Neural progenitor cell (in vitro differentiated cells): ENCODE measurements at regions not wholly inside any gene's neighbourhood (a gene's known extent, or its start where the extent isn't known, plus 50 kb on each side); places are given as distances from the start of the nearest gene placed in this dataset.

Experiments
- DNase-seq: peaks from one replicate; pipeline ENCODE4 v3.0.0-alpha.2; 2016; ENCODE audit warnings: low spot score
- H2AFZ ChIP-seq: fragments of 200-600 bp; sonication (generic); replicated peaks from 2 replicates; pipeline ENCODE4 v1.6.1; 2016; ENCODE audit warnings: antibody characterized with exemption
- H3F3A ChIP-seq: fragments of 200-600 bp; sonication (generic); 2 replicates; pipeline ENCODE4 v1.6.1; 2016; ENCODE audit warnings: antibody characterized with exemption, low read depth
- H3K27ac ChIP-seq: fragments of 200-600 bp; sonication (generic); 2 replicates; pipeline ENCODE4 v1.5.1; 2016; ENCODE audit warnings: mild to moderate bottlenecking
- H3K27me3 ChIP-seq: fragments of 200-600 bp; sonication (generic); 2 replicates; pipeline ENCODE4 v1.6.1; 2016; ENCODE audit warnings: mild to moderate bottlenecking, moderate library complexity
- H3K36me3 ChIP-seq: fragments of 200-600 bp; sonication (generic); 2 replicates; pipeline ENCODE4 v1.5.1; 2016
- H3K4me1 ChIP-seq: fragments of 200-600 bp; sonication (generic); 2 replicates; pipeline ENCODE4 v1.6.1; 2016; ENCODE audit warnings: mixed run types
- H3K4me2 ChIP-seq: fragments of 200-600 bp; sonication (generic); 2 replicates; pipeline ENCODE4 v1.6.1; 2016
- H3K4me3 ChIP-seq: fragments of 200-600 bp; sonication (generic); 2 replicates; pipeline ENCODE4 v1.5.1; 2016
- H3K79me2 ChIP-seq: fragments of 200-600 bp; sonication (generic); 2 replicates; pipeline ENCODE4 v1.6.1; 2016; ENCODE audit warnings: low read depth
- H3K9ac ChIP-seq: fragments of 200-600 bp; sonication (generic); 2 replicates; pipeline ENCODE4 v1.6.1; 2016
- H3K9me3 ChIP-seq: fragments of 200-600 bp; sonication (generic); 2 replicates; pipeline ENCODE4 v1.5.1; 2016; ENCODE audit warnings: low read depth
- H4K20me1 ChIP-seq: fragments of 200-600 bp; sonication (generic); 2 replicates; pipeline ENCODE4 v1.6.1; 2016; ENCODE audit warnings: low read depth
- H3K27ac Mint-ChIP-seq: 3 replicates; pipeline ENCODE4 v1.8.0; 2021; ENCODE audit warnings: mixed read lengths
- H3K27me3 Mint-ChIP-seq: 2 replicates; pipeline ENCODE4 v1.8.0; 2022; ENCODE audit warnings: low read depth, mild to moderate bottlenecking, inconsistent platforms, moderate library complexity, mixed read lengths; ENCODE audit not compliant: insufficient read depth
- H3K36me3 Mint-ChIP-seq: 3 replicates; pipeline ENCODE4 v1.8.0; 2021; ENCODE audit warnings: mixed read lengths
- H3K4me1 Mint-ChIP-seq: 3 replicates; pipeline ENCODE4 v1.8.0; 2021; ENCODE audit warnings: mixed read lengths
- H3K4me3 Mint-ChIP-seq: 3 replicates; pipeline ENCODE4 v1.8.0; 2021; ENCODE audit warnings: mild to moderate bottlenecking, moderate library complexity, mixed read lengths
- H3K9me3 Mint-ChIP-seq: 3 replicates; pipeline ENCODE4 v1.8.0; 2020; ENCODE audit warnings: mixed read lengths
- EZH2 ChIP-seq: fragments of 200-600 bp; sonication (generic); IDR thresholded peaks from 2 replicates; pipeline ENCODE4 v1.6.1; 2017; ENCODE audit warnings: antibody characterized with exemption, mild to moderate bottlenecking, moderate library complexity
- EZH2phosphoT487 ChIP-seq: fragments of 200-600 bp; sonication (generic); IDR thresholded peaks from 2 replicates; pipeline ENCODE4 v1.6.1; 2017; ENCODE audit warnings: antibody characterized with exemption
- TF ChIP-seq, protein P1 (sequence below): fragments of 200-600 bp; sonication (generic); IDR thresholded peaks from 2 replicates; pipeline ENCODE4 v1.5.1; 2017; ENCODE audit warnings: antibody characterized with exemption, mild to moderate bottlenecking

- H3K4me1 ChIP-seq: peaks cover 9% of the 10 kb centered on the region
- no peak overlapping the region for H3K4me3 ChIP-seq
- H3K27me3 ChIP-seq: no peaks in the 10 kb centered on the region
- peak overlapping the region; percentile 93 for H2AFZ ChIP-seq
- H3K9me3 ChIP-seq: no peaks in the 10 kb centered on the region
- peak; percentile 27 for DNase-seq
- H3K79me2 ChIP-seq: no peaks in the 10 kb centered on the region
- H3K36me3 ChIP-seq: no peaks in the 10 kb centered on the region
- Mint-ChIP-seq H3K4me1 (peaks cover 2% of the 10 kb centered on the region), H3K27me3 (peaks cover 8% of the 10 kb centered on the region), H3K4me3 (no peak overlapping the region), H3K27ac (no peak overlapping the region), H3K36me3 (no peaks in the 10 kb centered on the region), H3K9me3 (peaks cover 12% of the 10 kb centered on the region)
- H3K4me2 ChIP-seq: no peak overlapping the region
- peak overlapping the region; percentile 21 for H3K27ac ChIP-seq
- no peaks in the 10 kb centered on the region for H4K20me1 ChIP-seq
- TF ChIP-seq EZH2 (no peak), EZH2phosphoT487 (no peak)
- TF ChIP-seq, protein P1, sequence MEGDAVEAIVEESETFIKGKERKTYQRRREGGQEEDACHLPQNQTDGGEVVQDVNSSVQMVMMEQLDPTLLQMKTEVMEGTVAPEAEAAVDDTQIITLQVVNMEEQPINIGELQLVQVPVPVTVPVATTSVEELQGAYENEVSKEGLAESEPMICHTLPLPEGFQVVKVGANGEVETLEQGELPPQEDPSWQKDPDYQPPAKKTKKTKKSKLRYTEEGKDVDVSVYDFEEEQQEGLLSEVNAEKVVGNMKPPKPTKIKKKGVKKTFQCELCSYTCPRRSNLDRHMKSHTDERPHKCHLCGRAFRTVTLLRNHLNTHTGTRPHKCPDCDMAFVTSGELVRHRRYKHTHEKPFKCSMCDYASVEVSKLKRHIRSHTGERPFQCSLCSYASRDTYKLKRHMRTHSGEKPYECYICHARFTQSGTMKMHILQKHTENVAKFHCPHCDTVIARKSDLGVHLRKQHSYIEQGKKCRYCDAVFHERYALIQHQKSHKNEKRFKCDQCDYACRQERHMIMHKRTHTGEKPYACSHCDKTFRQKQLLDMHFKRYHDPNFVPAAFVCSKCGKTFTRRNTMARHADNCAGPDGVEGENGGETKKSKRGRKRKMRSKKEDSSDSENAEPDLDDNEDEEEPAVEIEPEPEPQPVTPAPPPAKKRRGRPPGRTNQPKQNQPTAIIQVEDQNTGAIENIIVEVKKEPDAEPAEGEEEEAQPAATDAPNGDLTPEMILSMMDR: no peak
- no peak overlapping the region for H3K9ac ChIP-seq
- H3F3A ChIP-seq: no peaks in the 10 kb centered on the region
These were observed 401.8 kb downstream of the SRGAP2C start for GRCh38 chr1:121586369-121587229.

GRCh38 chr1:121587230-121587569 lies 402.4 kb downstream of the SRGAP2C start:
- TF ChIP-seq EZH2phosphoT487 (no peak), EZH2 (no peak)
- TF ChIP-seq, protein P1: no peak
- Histone ChIP-seq H3K27me3 (no peaks in the 10 kb centered on the region), H3K9ac (no peak overlapping the region), H3K4me1 (peaks cover 9% of the 10 kb centered on the region), H2AFZ (peak overlapping the region; percentile 93), H4K20me1 (no peaks in the 10 kb centered on the region), H3K79me2 (no peaks in the 10 kb centered on the region), H3K4me3 (no peak overlapping the region), H3K27ac (no peak overlapping the region), H3K36me3 (no peaks in the 10 kb centered on the region), H3K9me3 (no peaks in the 10 kb centered on the region), H3F3A (no peaks in the 10 kb centered on the region), H3K4me2 (no peak overlapping the region)
- Mint-ChIP-seq H3K4me1 (peaks cover 2% of the 10 kb centered on the region), H3K9me3 (peaks cover 7% of the 10 kb centered on the region), H3K4me3 (no peak overlapping the region), H3K27ac (no peak overlapping the region), H3K27me3 (peaks cover 8% of the 10 kb centered on the region), H3K36me3 (no peaks in the 10 kb centered on the region)
- no peak for DNase-seq

DNA sequence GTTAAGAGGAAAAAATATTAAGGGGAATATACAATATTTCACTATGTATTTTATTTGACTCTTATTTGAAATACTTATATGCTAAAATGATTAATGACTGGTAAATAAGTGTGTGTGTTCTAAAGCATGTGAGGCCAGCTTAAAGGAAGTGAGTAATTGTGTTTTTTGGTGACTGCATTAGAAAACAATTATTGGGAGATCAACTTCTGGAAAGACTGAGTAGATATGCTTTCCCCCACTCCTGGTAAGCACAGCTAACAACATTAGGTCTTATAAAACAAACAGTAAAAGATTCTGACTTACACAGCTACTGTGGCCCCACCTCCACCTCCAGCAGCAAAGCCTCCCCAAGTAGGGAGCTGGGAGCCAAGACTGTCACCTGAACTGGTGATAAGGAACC lies 403.0 kb downstream of the SRGAP2C start:
- Histone ChIP-seq H3K9ac (no peak overlapping the region), H3K4me3 (no peak overlapping the region), H3K9me3 (no peaks in the 10 kb centered on the region), H4K20me1 (no peaks in the 10 kb centered on the region), H3K79me2 (no peaks in the 10 kb centered on the region), H3K36me3 (no peaks in the 10 kb centered on the region), H2AFZ (no peak overlapping the region), H3F3A (no peaks in the 10 kb centered on the region), H3K27me3 (no peaks in the 10 kb centered on the region), H3K4me1 (peaks cover 9% of the 10 kb centered on the region), H3K27ac (no peak overlapping the region), H3K4me2 (no peak overlapping the region)
- Mint-ChIP-seq H3K27ac (no peak overlapping the region), H3K9me3 (peaks cover 3% of the 10 kb centered on the region), H3K36me3 (no peaks in the 10 kb centered on the region), H3K4me3 (no peak overlapping the region), H3K27me3 (peaks cover 5% of the 10 kb centered on the region), H3K4me1 (peaks cover 2% of the 10 kb centered on the region)
- TF ChIP-seq EZH2 (no peak), EZH2phosphoT487 (no peak)
- TF ChIP-seq, protein P1: no peak
- DNase-seq: no peak
